Activated naive CD8-positive, alpha-beta T cell treated with anti-CD3 and anti-CD28 coated beads for 36 hours (primary cell): ENCODE measurements at regions not wholly inside any gene's neighbourhood (a gene's known extent, or its start where the extent isn't known, plus 50 kb on each side); places are given as distances from the start of the nearest gene placed in this dataset.

ENCODE experiments used
- DNase-seq: peaks from one replicate; pipeline ENCODE4 v3.0.0; 2021
- H3K27ac Mint-ChIP-seq: one replicate; pipeline ENCODE4 v1.8.0; 2022; ENCODE audit warnings: mild to moderate bottlenecking, moderate library complexity, mixed read lengths
- H3K27me3 Mint-ChIP-seq: one replicate; pipeline ENCODE4 v1.8.0; 2022; ENCODE audit warnings: mild to moderate bottlenecking, mixed read lengths
- H3K36me3 Mint-ChIP-seq: one replicate; pipeline ENCODE4 v1.8.0; 2021; ENCODE audit warnings: mild to moderate bottlenecking, mixed read lengths
- H3K4me1 Mint-ChIP-seq: one replicate; pipeline ENCODE4 v1.8.0; 2021; ENCODE audit warnings: mixed read lengths
- H3K4me3 Mint-ChIP-seq: one replicate; pipeline ENCODE4 v1.8.0; 2022; ENCODE audit warnings: mild to moderate bottlenecking, moderate library complexity, mixed read lengths
- H3K9me3 Mint-ChIP-seq: one replicate; pipeline ENCODE4 v1.8.0; 2022; ENCODE audit warnings: mixed read lengths

- H3K9me3 Mint-ChIP-seq: no peaks in the 10 kb centered on the region
These were observed 70.8 kb upstream of the RIPOR2 start for GRCh38 chr6:25006565-25007001.

GRCh38 chr6:25007269-25007699, 71.5 kb upstream of the RIPOR2 start:
- peak overlapping the region; percentile 92 for H3K27ac Mint-ChIP-seq
- DNase-seq: peak; percentile 54
- H3K36me3 Mint-ChIP-seq: peaks cover 1% of the 10 kb centered on the region
- H3K27me3 Mint-ChIP-seq: no peaks in the 10 kb centered on the region
- H3K4me1 Mint-ChIP-seq: peaks cover 76% of the 10 kb centered on the region
- H3K4me3 Mint-ChIP-seq: peak overlapping the region; percentile 62
- no peaks in the 10 kb centered on the region for H3K9me3 Mint-ChIP-seq

More at GRCh38 chr6:25006565-25007001, 70.8 kb upstream of the RIPOR2 start:
- peak; percentile 58 for DNase-seq
- peaks cover 1% of the 10 kb centered on the region for H3K36me3 Mint-ChIP-seq
- H3K4me1 Mint-ChIP-seq: peaks cover 72% of the 10 kb centered on the region
- H3K27me3 Mint-ChIP-seq: no peaks in the 10 kb centered on the region
- peak overlapping the region; percentile 12 for H3K4me3 Mint-ChIP-seq
- peak overlapping the region; percentile 92 for H3K27ac Mint-ChIP-seq

GRCh38 chr6:25008707-25009392, 73.1 kb upstream of the RIPOR2 start:
- peak overlapping the region; percentile 82 for H3K27ac Mint-ChIP-seq
- no peaks in the 10 kb centered on the region for H3K9me3 Mint-ChIP-seq
- H3K36me3 Mint-ChIP-seq: peaks cover 3% of the 10 kb centered on the region
- peak overlapping the region; percentile 14 for H3K4me3 Mint-ChIP-seq
- no peak for DNase-seq
- no peaks in the 10 kb centered on the region for H3K27me3 Mint-ChIP-seq
- H3K4me1 Mint-ChIP-seq: peaks cover 83% of the 10 kb centered on the region

GRCh38 chr6:25009393-25009710, 73.6 kb upstream of the RIPOR2 start:
- H3K27me3 Mint-ChIP-seq: no peaks in the 10 kb centered on the region
- H3K36me3 Mint-ChIP-seq: peaks cover 3% of the 10 kb centered on the region
- H3K4me3 Mint-ChIP-seq: peak overlapping the region; percentile 14
- no peaks in the 10 kb centered on the region for H3K9me3 Mint-ChIP-seq
- H3K4me1 Mint-ChIP-seq: peaks cover 78% of the 10 kb centered on the region
- peak overlapping the region; percentile 82 for H3K27ac Mint-ChIP-seq
- DNase-seq: no peak

GRCh38 chr6:25010176-25010575, 74.4 kb upstream of the RIPOR2 start:
- Mint-ChIP-seq H3K27me3 (no peaks in the 10 kb centered on the region), H3K36me3 (peaks cover 3% of the 10 kb centered on the region), H3K9me3 (no peaks in the 10 kb centered on the region), H3K4me3 (no peak overlapping the region), H3K27ac (peak overlapping the region; percentile 18), H3K4me1 (peaks cover 78% of the 10 kb centered on the region)
- DNase-seq: no peak

- Mint-ChIP-seq H3K27ac (no peak overlapping the region), H3K9me3 (no peaks in the 10 kb centered on the region), H3K4me3 (no peak overlapping the region), H3K36me3 (peaks cover 4% of the 10 kb centered on the region), H3K27me3 (no peaks in the 10 kb centered on the region), H3K4me1 (peaks cover 77% of the 10 kb centered on the region)
- DNase-seq: no peak
These were observed 75.3 kb upstream of the RIPOR2 start for GRCh38 chr6:25010902-25011625.

GRCh38 chr6:25012657-25013056, 76.9 kb upstream of the RIPOR2 start:
- Mint-ChIP-seq H3K4me1 (peaks cover 78% of the 10 kb centered on the region), H3K4me3 (no peak overlapping the region), H3K36me3 (peaks cover 4% of the 10 kb centered on the region), H3K9me3 (no peaks in the 10 kb centered on the region), H3K27me3 (no peaks in the 10 kb centered on the region), H3K27ac (no peak overlapping the region)
- no peak for DNase-seq

- no peaks in the 10 kb centered on the region for H3K9me3 Mint-ChIP-seq
- H3K36me3 Mint-ChIP-seq: peaks cover 4% of the 10 kb centered on the region
- H3K27me3 Mint-ChIP-seq: no peaks in the 10 kb centered on the region
- H3K4me1 Mint-ChIP-seq: peaks cover 79% of the 10 kb centered on the region
- no peak overlapping the region for H3K27ac Mint-ChIP-seq
- no peak overlapping the region for H3K4me3 Mint-ChIP-seq
- peak; percentile 35 for DNase-seq
These were observed 77.5 kb upstream of the RIPOR2 start for GRCh38 chr6:25013246-25013645.

- Mint-ChIP-seq H3K27ac (peak overlapping the region; percentile 78), H3K9me3 (no peaks in the 10 kb centered on the region), H3K4me1 (peaks cover 69% of the 10 kb centered on the region), H3K36me3 (peaks cover 4% of the 10 kb centered on the region), H3K4me3 (no peak overlapping the region), H3K27me3 (no peaks in the 10 kb centered on the region)
- no peak for DNase-seq
These were observed 78.6 kb upstream of the RIPOR2 start for GRCh38 chr6:25014369-25014768.

- Mint-ChIP-seq H3K9me3 (no peaks in the 10 kb centered on the region), H3K4me3 (peak overlapping the region; percentile 11), H3K4me1 (peaks cover 62% of the 10 kb centered on the region), H3K27me3 (no peaks in the 10 kb centered on the region), H3K36me3 (peaks cover 4% of the 10 kb centered on the region), H3K27ac (peak overlapping the region; percentile 78)
- DNase-seq: peak; percentile 50
These were observed 79.2 kb upstream of the RIPOR2 start for GRCh38 chr6:25014791-25015560.

GRCh38 chr6:25016014-25016720, 80.4 kb upstream of the RIPOR2 start:
- Mint-ChIP-seq H3K9me3 (no peaks in the 10 kb centered on the region), H3K4me1 (peaks cover 58% of the 10 kb centered on the region), H3K27me3 (no peaks in the 10 kb centered on the region), H3K36me3 (peaks cover 2% of the 10 kb centered on the region), H3K4me3 (no peak overlapping the region), H3K27ac (no peak overlapping the region)
- no peak for DNase-seq

GRCh38 chr6:25017486-25017885, 81.7 kb upstream of the RIPOR2 start:
- Mint-ChIP-seq H3K27ac (peak overlapping the region; percentile 76), H3K36me3 (peaks cover 2% of the 10 kb centered on the region), H3K4me3 (no peak overlapping the region), H3K9me3 (no peaks in the 10 kb centered on the region), H3K4me1 (peaks cover 56% of the 10 kb centered on the region), H3K27me3 (no peaks in the 10 kb centered on the region)
- no peak for DNase-seq

GRCh38 chr6:25017932-25018567, 82.3 kb upstream of the RIPOR2 start:
- H3K27ac Mint-ChIP-seq: peak overlapping the region; percentile 76
- no peak overlapping the region for H3K4me3 Mint-ChIP-seq
- H3K27me3 Mint-ChIP-seq: no peaks in the 10 kb centered on the region
- peak; percentile 67 for DNase-seq
- peaks cover 2% of the 10 kb centered on the region for H3K36me3 Mint-ChIP-seq
- no peaks in the 10 kb centered on the region for H3K9me3 Mint-ChIP-seq
- H3K4me1 Mint-ChIP-seq: peaks cover 51% of the 10 kb centered on the region

- no peak for DNase-seq
- peaks cover 2% of the 10 kb centered on the region for H3K36me3 Mint-ChIP-seq
- H3K4me3 Mint-ChIP-seq: no peak overlapping the region
- H3K4me1 Mint-ChIP-seq: peaks cover 47% of the 10 kb centered on the region
- H3K9me3 Mint-ChIP-seq: no peaks in the 10 kb centered on the region
- H3K27me3 Mint-ChIP-seq: no peaks in the 10 kb centered on the region
- H3K27ac Mint-ChIP-seq: no peak overlapping the region
These were observed 82.8 kb upstream of the RIPOR2 start for GRCh38 chr6:25018568-25018954.
